Pulmonary artery endothelial cell (primary cell): ENCODE measurements at regions not wholly inside any gene's neighbourhood (a gene's known extent, or its start where the extent isn't known, plus 50 kb on each side); places are given as distances from the start of the nearest gene placed in this dataset.

Experiments used
- DNase-seq: peaks from one replicate; pipeline ENCODE4 v3.0.0-alpha.2; 2011; ENCODE audit warnings: low read depth, low spot score

- no peak for DNase-seq
Observed at GRCh38 chrX:43500996-43501694, 155.0 kb upstream of the MAOA start.

- DNase-seq: no peak
Observed at GRCh38 chrX:43504394-43504793, 151.7 kb upstream of the MAOA start.

- no peak for DNase-seq
Observed at GRCh38 chrX:43505769-43506168, 150.3 kb upstream of the MAOA start.

GRCh38 chrX:43508694-43509093 lies 147.4 kb upstream of the MAOA start:
- DNase-seq: no peak

- DNase-seq: no peak
Observed at GRCh38 chrX:43510209-43510608, 145.9 kb upstream of the MAOA start.

- no peak for DNase-seq
Observed at GRCh38 chrX:43513085-43513484, 143.0 kb upstream of the MAOA start.

GRCh38 chrX:43514820-43515219 lies 141.3 kb upstream of the MAOA start:
- no peak for DNase-seq

- no peak for DNase-seq
Observed at GRCh38 chrX:43522582-43522981, 133.5 kb upstream of the MAOA start.

GRCh38 chrX:43525901-43526610 lies 130.0 kb upstream of the MAOA start:
- DNase-seq: no peak

GRCh38 chrX:43526878-43527277 lies 129.2 kb upstream of the MAOA start:
- DNase-seq: no peak

GRCh38 chrX:43527801-43528200 lies 128.3 kb upstream of the MAOA start:
- no peak for DNase-seq

GRCh38 chrX:43530837-43531236 lies 125.3 kb upstream of the MAOA start:
- no peak for DNase-seq

- no peak for DNase-seq
Observed at GRCh38 chrX:43540318-43540717, 115.8 kb upstream of the MAOA start.

GRCh38 chrX:43551590-43551989 lies 104.5 kb upstream of the MAOA start:
- no peak for DNase-seq

GRCh38 chrX:43552156-43552555 lies 103.9 kb upstream of the MAOA start:
- DNase-seq: no peak

GRCh38 chrX:43552703-43553102 lies 103.4 kb upstream of the MAOA start:
- no peak for DNase-seq

- no peak for DNase-seq
Observed at GRCh38 chrX:43553257-43553656, 102.8 kb upstream of the MAOA start.

GRCh38 chrX:43556207-43556606 lies 99.9 kb upstream of the MAOA start:
- DNase-seq: no peak

GRCh38 chrX:43557792-43558191 lies 98.3 kb upstream of the MAOA start:
- peak; percentile 17 for DNase-seq

GRCh38 chrX:43559644-43560043 lies 96.5 kb upstream of the MAOA start:
- peak; percentile 2 for DNase-seq

GRCh38 chrX:43560247-43560946 lies 95.7 kb upstream of the MAOA start:
- no peak for DNase-seq

- DNase-seq: no peak
Observed at GRCh38 chrX:43562372-43562771, 93.7 kb upstream of the MAOA start.

- DNase-seq: no peak
Observed at GRCh38 chrX:43564953-43565352, 91.1 kb upstream of the MAOA start.
